Sigmoid colon (tissue), 6 donors: ENCODE measurements at regions not wholly inside any gene's neighbourhood (a gene's known extent, or its start where the extent isn't known, plus 50 kb on each side); places are given as distances from the start of the nearest gene placed in this dataset.

Source experiments
- DNase-seq: peaks from one replicate; pipeline ENCODE4 v3.0.0-alpha.2; 2019
- H3K27ac ChIP-seq, 4 donors: fragments of 200-600 bp; sonication (generic); one replicate each; pipeline ENCODE4 v1.5.1; 2016 to 2019; ENCODE audit warnings: mild to moderate bottlenecking in 1 of 4
- H3K27me3 ChIP-seq, 3 donors: fragments of 200-600 bp; sonication (generic); one replicate each; pipeline ENCODE4 v1.5.1; 2019; ENCODE audit warnings: mild to moderate bottlenecking in 1 of 3
- H3K36me3 ChIP-seq, 4 donors: fragments of 200-600 bp; sonication (generic); one replicate each; pipeline ENCODE4 v1.5.1; 2016 to 2019
- H3K4me1 ChIP-seq, 4 donors: fragments of 200-600 bp; sonication (generic); one replicate each; pipeline ENCODE4 v1.5.1; 2017 to 2019
- H3K4me3 ChIP-seq, 4 donors: fragments of 200-600 bp; sonication (generic); one replicate each; pipeline ENCODE4 v1.5.1; 2017 to 2019; ENCODE audit warnings: mild to moderate bottlenecking in 2 of 4, moderate library complexity in 1 of 4
- H3K9me3 ChIP-seq, 4 donors: fragments of 200-600 bp in 3 of 4; sonication (generic) in 3 of 4; one replicate each; pipeline versions ENCODE4 v1.5.1 to v1.6.1; 2013 to 2019
- EP300 ChIP-seq, 4 donors: sonication (generic); formaldehyde crosslinking; IDR thresholded peaks; one replicate each; pipeline ENCODE4 v1.6.1; 2017; ENCODE audit warnings: antibody characterized with exemption in 4 of 4
- POLR2A ChIP-seq, 2 donors: fragments of 450-650 bp; IDR thresholded peaks; one replicate each; pipeline ENCODE4 v1.6.1; 2016; ENCODE audit warnings: antibody characterized with exemption in 2 of 2, mild to moderate bottlenecking in 2 of 2, moderate library complexity in 2 of 2
- POLR2AphosphoS5 ChIP-seq, 4 donors: sonication (generic); formaldehyde crosslinking; IDR thresholded peaks; one replicate each; pipeline ENCODE4 v1.6.1; 2017; ENCODE audit warnings: antibody characterized with exemption in 4 of 4
- WGBS, 2 donors: extraction: QIAGEN DNeasy Blood & Tissue Kit; methylation state at CpG; one replicate each; pipeline ENCODE4 v1.1.7; 2013; 5-methylcytosine and 5-hydroxymethylcytosine counted together
- intact Hi-C: fragments of 100-400 bp; cut with DNase I; formaldehyde crosslinking; loops from one replicate; pipeline ENCODE4 v1.15.1; 2023
- TF ChIP-seq, protein P1 (sequence below), 4 experiments: fragments of 450-650 bp in 3 of 4; fragments of 200-600 bp in 1 of 4; IDR thresholded peaks; one replicate each; pipeline ENCODE4 v1.5.1; 2016 to 2019; ENCODE audit warnings: antibody characterized with exemption in 4 of 4, mild to moderate bottlenecking in 3 of 4, moderate library complexity in 2 of 4
- donor health status: healthy with polysubstance abuse.
- donor health status: healthy.

DNA sequence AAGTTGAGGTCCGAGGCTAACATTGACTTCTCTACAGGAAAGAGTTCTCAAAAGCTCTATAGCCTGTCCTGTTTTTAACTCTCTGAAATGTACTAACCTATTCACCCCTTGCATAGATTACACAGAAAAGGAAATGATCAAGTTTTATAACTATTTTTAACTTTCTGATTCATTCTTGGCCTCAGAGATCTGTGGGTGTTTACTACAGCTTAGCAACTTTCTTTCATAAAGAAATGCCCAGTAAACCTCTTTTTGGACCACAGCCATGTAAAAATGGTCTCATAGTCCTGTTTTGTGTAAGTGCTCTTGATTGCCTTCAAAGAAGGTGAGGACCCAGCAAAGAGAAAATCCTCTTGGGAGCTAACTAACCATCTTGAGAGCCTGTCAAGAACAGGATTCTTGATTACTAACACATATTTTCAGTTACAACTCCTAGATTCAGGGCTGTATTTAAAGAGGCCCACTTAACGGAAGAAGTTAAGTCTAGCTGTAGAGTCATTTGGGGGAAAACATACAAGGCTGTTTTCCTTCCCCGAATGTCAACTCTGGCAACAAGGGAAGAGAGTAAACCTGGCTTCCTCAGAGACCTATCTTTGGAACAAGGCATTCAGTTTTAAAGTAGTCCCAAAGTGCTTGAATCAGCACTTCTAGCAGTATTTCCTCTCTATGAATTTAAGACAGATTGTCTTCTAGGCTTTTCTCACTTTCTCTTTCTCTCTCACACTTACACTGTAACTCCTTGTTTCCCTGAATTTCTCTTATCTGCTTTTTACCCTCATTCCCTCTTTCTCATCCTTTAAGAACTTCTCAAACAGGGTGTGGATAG is 78.2 kb downstream of the IL21 start:
- intact Hi-C loops, result no loop called here
- DNase-seq, result no peak
- no peaks in the 10 kb centered on the region for H3K36me3 ChIP-seq
- TF ChIP-seq EP300 (IDR thresholded peaks at IDR 0.05), result no peak
- no peak for TF ChIP-seq POLR2AphosphoS5 (IDR thresholded peaks at IDR 0.05)
- TF ChIP-seq, protein P1, sequence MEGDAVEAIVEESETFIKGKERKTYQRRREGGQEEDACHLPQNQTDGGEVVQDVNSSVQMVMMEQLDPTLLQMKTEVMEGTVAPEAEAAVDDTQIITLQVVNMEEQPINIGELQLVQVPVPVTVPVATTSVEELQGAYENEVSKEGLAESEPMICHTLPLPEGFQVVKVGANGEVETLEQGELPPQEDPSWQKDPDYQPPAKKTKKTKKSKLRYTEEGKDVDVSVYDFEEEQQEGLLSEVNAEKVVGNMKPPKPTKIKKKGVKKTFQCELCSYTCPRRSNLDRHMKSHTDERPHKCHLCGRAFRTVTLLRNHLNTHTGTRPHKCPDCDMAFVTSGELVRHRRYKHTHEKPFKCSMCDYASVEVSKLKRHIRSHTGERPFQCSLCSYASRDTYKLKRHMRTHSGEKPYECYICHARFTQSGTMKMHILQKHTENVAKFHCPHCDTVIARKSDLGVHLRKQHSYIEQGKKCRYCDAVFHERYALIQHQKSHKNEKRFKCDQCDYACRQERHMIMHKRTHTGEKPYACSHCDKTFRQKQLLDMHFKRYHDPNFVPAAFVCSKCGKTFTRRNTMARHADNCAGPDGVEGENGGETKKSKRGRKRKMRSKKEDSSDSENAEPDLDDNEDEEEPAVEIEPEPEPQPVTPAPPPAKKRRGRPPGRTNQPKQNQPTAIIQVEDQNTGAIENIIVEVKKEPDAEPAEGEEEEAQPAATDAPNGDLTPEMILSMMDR (IDR thresholded peaks at IDR 0.05), result no peak
- H3K4me1 ChIP-seq, result no peaks in the 10 kb centered on the region
- no peak overlapping the region for H3K27ac ChIP-seq
- no peak overlapping the region for H3K4me3 ChIP-seq
- peaks cover 0 to 3% (median 0%) of the 10 kb centered on the region in 4 donors for H3K9me3 ChIP-seq
- H3K27me3 ChIP-seq, result no peaks in the 10 kb centered on the region
- WGBS, 2 donors, result 44 to 50% methylated on average over 3 of the region's 3 CpGs

GRCh38 chr4:122541996-122542395 is 78.9 kb downstream of the IL21 start:
- 74 to 88% methylated on average over 3 of the region's 3 CpGs for WGBS, 2 donors
- DNase-seq, result no peak
- H3K36me3 ChIP-seq, result no peaks in the 10 kb centered on the region
- peaks cover 0 to 3% (median 0%) of the 10 kb centered on the region in 4 donors for H3K9me3 ChIP-seq
- no peak overlapping the region for H3K4me3 ChIP-seq
- H3K27ac ChIP-seq, result no peak overlapping the region
- intact Hi-C loops, result no loop called here
- H3K4me1 ChIP-seq, result no peaks in the 10 kb centered on the region
- TF ChIP-seq EP300 (IDR thresholded peaks at IDR 0.05), result no peak
- no peak for TF ChIP-seq POLR2AphosphoS5 (IDR thresholded peaks at IDR 0.05)
- TF ChIP-seq, protein P1 (IDR thresholded peaks at IDR 0.05), result no peak
- TF ChIP-seq POLR2A (IDR thresholded peaks at IDR 0.05), result no peak
- no peaks in the 10 kb centered on the region for H3K27me3 ChIP-seq

- 84 to 92% methylated on average over 1 of the region's 1 CpG for WGBS, 2 donors
- Histone ChIP-seq H3K36me3 (no peaks in the 10 kb centered on the region), H3K9me3 (peaks cover 0 to 3% (median 0%) of the 10 kb centered on the region in 4 donors), H3K27me3 (no peaks in the 10 kb centered on the region), H3K4me1 (no peaks in the 10 kb centered on the region), H3K27ac (no peak overlapping the region), H3K4me3 (no peak overlapping the region)
- TF ChIP-seq EP300 (IDR thresholded peaks at IDR 0.05) (no peak), POLR2A (IDR thresholded peaks at IDR 0.05) (no peak), POLR2AphosphoS5 (IDR thresholded peaks at IDR 0.05) (no peak)
- TF ChIP-seq, protein P1 (IDR thresholded peaks at IDR 0.05), result no peak
- intact Hi-C loops, result no loop called here
- DNase-seq, result no peak
Observed at GRCh38 chr4:122540838-122541237, 80.0 kb downstream of the IL21 start.

DNA sequence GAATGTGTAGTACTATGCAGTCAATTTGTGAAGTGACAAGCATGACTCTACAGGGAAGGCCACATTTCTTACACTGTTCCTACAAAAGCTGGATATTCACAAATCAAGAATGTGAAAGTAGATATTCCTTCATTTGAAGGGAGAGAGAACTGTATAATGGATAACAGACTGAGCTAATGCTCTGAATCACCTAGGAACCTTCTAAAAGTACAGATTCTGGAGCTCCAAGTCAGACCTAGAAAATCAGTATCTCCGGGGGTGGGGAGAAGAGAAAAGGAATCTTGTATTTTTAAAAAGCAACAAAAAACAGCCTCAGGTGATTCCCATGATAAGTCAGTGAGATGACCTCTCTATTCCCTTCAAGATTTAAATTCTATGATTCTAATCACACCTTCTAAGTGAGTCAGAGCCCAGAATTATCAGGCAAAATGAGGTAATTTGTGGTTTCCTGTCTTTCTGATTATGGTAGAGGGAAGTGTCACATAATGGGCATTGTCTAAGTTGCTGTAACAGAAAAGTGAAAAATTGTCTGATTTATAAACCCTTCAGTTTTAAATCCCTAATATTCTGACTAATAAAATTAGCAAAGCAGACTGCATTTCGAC is 80.9 kb downstream of the IL21 start:
- Histone ChIP-seq H3K4me3 (no peak overlapping the region), H3K4me1 (no peaks in the 10 kb centered on the region), H3K27me3 (no peaks in the 10 kb centered on the region), H3K36me3 (no peaks in the 10 kb centered on the region), H3K27ac (no peak overlapping the region), H3K9me3 (peaks cover 0 to 3% (median 0%) of the 10 kb centered on the region in 4 donors)
- no peak for TF ChIP-seq POLR2AphosphoS5 (IDR thresholded peaks at IDR 0.05)
- TF ChIP-seq, protein P1 (IDR thresholded peaks at IDR 0.05), result no peak
- TF ChIP-seq POLR2A (IDR thresholded peaks at IDR 0.05), result no peak
- TF ChIP-seq EP300 (IDR thresholded peaks at IDR 0.05), result no peak
- WGBS, 2 donors, result 70 to 85% methylated on average over 2 of the region's 2 CpGs
- intact Hi-C loops, result no loop called here
- DNase-seq, result no peak
